ENCODE measurements at regions not wholly inside any gene's neighbourhood (a gene's known extent, or its start where the extent isn't known, plus 50 kb on each side); places are given as distances from the start of the nearest gene placed in this dataset.

- TF ChIP-seq E2F4 (IDR thresholded peaks at IDR 0.05; ENCODE audit: low read depth, low read length) (no peak), CTCF (IDR thresholded peaks at IDR 0.05 in 2 of 3, conservative IDR thresholded peaks at IDR 0.05 in 1 of 3; ENCODE audit: control insufficient read depth in 2 of 3, extremely low read depth in 1 of 3, insufficient read depth in 1 of 3, low read depth in 3 of 3, low read length in 3 of 3) (no peak), CBFB (IDR thresholded peaks at IDR 0.05; ENCODE audit: low read depth) (no peak), POLR2A (IDR thresholded peaks at IDR 0.05; ENCODE audit: low read depth, low read length) (no peak), ATF2 (IDR thresholded peaks at IDR 0.05; ENCODE audit: low read length) (no peak), NKRF (conservative IDR thresholded peaks at IDR 0.05) (no peak), MTA3 (IDR thresholded peaks at IDR 0.05; ENCODE audit: borderline replicate concordance, low read length) (no peak)
Measured at GRCh38 chr16:59455497-59455896, 721.4 kb upstream of the GOT2 start.
